ENCODE measurements at regions not wholly inside any gene's neighbourhood (a gene's known extent, or its start where the extent isn't known, plus 50 kb on each side); places are given as distances from the start of the nearest gene placed in this dataset.

- intact Hi-C loops (cut with DNase I), result no loop called here
- WGBS, 2 donors, result 64 to 78% methylated on average over 2 of the region's 2 CpGs
- ATAC-seq (no peak), DNase-seq (no peak)
- Histone ChIP-seq H3K27me3 (peaks cover 0 to 3% (median 0%) of the 10 kb centered on the region in 7 donors), H3K36me3 (no peaks in the 10 kb centered on the region), H3K9me3 (no peaks in the 10 kb centered on the region), H3K4me3 (no peak overlapping the region), H3K27ac (no peak overlapping the region), H3K4me1 (no peaks in the 10 kb centered on the region)
- no peak for TF ChIP-seq CTCF (IDR thresholded peaks at IDR 0.05)
Measured at GRCh38 chr4:81905971-81906370, 434.3 kb upstream of the RASGEF1B start.

GRCh38 chr4:81904121-81904520 is 432.4 kb upstream of the RASGEF1B start:
- intact Hi-C loops (cut with DNase I), result no loop called here
- no peaks in the 10 kb centered on the region for H3K9me3 ChIP-seq
- no peak for TF ChIP-seq CTCF (IDR thresholded peaks at IDR 0.05)
- peaks cover 0 to 3% (median 0%) of the 10 kb centered on the region in 7 donors for H3K27me3 ChIP-seq
- H3K4me3 ChIP-seq, result no peak overlapping the region
- H3K27ac ChIP-seq, result no peak overlapping the region
- WGBS, 2 donors, result 96 to 97% methylated on average over 4 of the region's 4 CpGs
- ATAC-seq (no peak), DNase-seq (no peak)
- H3K4me1 ChIP-seq, result no peaks in the 10 kb centered on the region
- H3K36me3 ChIP-seq, result no peaks in the 10 kb centered on the region

GRCh38 chr4:81903212-81903611 is 431.5 kb upstream of the RASGEF1B start:
- Histone ChIP-seq H3K4me3 (no peak overlapping the region), H3K27ac (no peak overlapping the region), H3K9me3 (no peaks in the 10 kb centered on the region), H3K4me1 (no peaks in the 10 kb centered on the region), H3K27me3 (peaks cover 0 to 3% (median 0%) of the 10 kb centered on the region in 7 donors), H3K36me3 (no peaks in the 10 kb centered on the region)
- DNase-seq, result no peak
- 80 to 83% methylated on average over 2 of the region's 2 CpGs for WGBS, 2 donors
- no peak for ATAC-seq
- TF ChIP-seq CTCF (IDR thresholded peaks at IDR 0.05), result no peak
- intact Hi-C loops (cut with DNase I), result no loop called here

- DNase-seq (no peak), ATAC-seq (no peak)
- no peak for TF ChIP-seq CTCF (IDR thresholded peaks at IDR 0.05)
- Histone ChIP-seq H3K27ac (no peak overlapping the region), H3K36me3 (no peaks in the 10 kb centered on the region), H3K9me3 (no peaks in the 10 kb centered on the region), H3K27me3 (peaks cover 0 to 8% (median 0%) of the 10 kb centered on the region in 7 donors), H3K4me3 (no peak overlapping the region), H3K4me1 (no peaks in the 10 kb centered on the region)
- intact Hi-C loops (cut with DNase I), result no loop called here
- WGBS, 2 donors, result 80 to 81% methylated on average over 4 of the region's 4 CpGs
Measured at GRCh38 chr4:81898862-81899504, 427.3 kb upstream of the RASGEF1B start.

All from heart right ventricle (tissue), 16 donors.